ENCODE measurements at regions not wholly inside any gene's neighbourhood (a gene's known extent, or its start where the extent isn't known, plus 50 kb on each side); places are given as distances from the start of the nearest gene placed in this dataset.
"Not testable (repeated sequence)": the region's sequence is repeated elsewhere in the genome, so short reads cannot be mapped to it uniquely, and the experiment has no call there.

DNA sequence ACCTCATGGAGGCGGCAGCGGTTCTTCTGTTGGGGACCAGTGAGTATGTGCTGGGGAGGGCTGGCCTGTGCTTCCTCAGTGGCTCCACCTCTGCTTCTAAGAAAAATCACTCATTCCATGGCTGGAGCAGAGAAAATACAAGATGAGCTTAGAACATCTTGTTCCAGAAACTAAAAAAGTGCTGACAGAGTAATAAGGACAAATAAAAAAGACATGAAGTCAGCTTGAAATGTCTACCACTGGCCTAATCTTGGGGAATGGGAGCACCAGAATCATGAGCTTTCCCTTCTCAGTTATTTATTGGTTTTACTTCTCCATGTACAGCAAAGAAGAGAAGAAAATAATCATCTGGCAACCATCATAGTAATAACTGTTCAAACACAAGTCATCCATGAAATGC, 81.1 kb upstream of the TEKT4 start:
- TF ChIP-seq, protein P1, sequence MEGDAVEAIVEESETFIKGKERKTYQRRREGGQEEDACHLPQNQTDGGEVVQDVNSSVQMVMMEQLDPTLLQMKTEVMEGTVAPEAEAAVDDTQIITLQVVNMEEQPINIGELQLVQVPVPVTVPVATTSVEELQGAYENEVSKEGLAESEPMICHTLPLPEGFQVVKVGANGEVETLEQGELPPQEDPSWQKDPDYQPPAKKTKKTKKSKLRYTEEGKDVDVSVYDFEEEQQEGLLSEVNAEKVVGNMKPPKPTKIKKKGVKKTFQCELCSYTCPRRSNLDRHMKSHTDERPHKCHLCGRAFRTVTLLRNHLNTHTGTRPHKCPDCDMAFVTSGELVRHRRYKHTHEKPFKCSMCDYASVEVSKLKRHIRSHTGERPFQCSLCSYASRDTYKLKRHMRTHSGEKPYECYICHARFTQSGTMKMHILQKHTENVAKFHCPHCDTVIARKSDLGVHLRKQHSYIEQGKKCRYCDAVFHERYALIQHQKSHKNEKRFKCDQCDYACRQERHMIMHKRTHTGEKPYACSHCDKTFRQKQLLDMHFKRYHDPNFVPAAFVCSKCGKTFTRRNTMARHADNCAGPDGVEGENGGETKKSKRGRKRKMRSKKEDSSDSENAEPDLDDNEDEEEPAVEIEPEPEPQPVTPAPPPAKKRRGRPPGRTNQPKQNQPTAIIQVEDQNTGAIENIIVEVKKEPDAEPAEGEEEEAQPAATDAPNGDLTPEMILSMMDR (IDR thresholded peaks at IDR 0.05): not testable (repeated sequence)
- TF ChIP-seq, protein P2, sequence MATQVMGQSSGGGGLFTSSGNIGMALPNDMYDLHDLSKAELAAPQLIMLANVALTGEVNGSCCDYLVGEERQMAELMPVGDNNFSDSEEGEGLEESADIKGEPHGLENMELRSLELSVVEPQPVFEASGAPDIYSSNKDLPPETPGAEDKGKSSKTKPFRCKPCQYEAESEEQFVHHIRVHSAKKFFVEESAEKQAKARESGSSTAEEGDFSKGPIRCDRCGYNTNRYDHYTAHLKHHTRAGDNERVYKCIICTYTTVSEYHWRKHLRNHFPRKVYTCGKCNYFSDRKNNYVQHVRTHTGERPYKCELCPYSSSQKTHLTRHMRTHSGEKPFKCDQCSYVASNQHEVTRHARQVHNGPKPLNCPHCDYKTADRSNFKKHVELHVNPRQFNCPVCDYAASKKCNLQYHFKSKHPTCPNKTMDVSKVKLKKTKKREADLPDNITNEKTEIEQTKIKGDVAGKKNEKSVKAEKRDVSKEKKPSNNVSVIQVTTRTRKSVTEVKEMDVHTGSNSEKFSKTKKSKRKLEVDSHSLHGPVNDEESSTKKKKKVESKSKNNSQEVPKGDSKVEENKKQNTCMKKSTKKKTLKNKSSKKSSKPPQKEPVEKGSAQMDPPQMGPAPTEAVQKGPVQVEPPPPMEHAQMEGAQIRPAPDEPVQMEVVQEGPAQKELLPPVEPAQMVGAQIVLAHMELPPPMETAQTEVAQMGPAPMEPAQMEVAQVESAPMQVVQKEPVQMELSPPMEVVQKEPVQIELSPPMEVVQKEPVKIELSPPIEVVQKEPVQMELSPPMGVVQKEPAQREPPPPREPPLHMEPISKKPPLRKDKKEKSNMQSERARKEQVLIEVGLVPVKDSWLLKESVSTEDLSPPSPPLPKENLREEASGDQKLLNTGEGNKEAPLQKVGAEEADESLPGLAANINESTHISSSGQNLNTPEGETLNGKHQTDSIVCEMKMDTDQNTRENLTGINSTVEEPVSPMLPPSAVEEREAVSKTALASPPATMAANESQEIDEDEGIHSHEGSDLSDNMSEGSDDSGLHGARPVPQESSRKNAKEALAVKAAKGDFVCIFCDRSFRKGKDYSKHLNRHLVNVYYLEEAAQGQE (IDR thresholded peaks at IDR 0.05; ENCODE audit: insufficient read depth in 1 of 2, low read depth in 2 of 2, low read length in 1 of 2): not testable (repeated sequence)
- TF ChIP-seq SIN3A (IDR thresholded peaks at IDR 0.05; ENCODE audit: borderline replicate concordance, insufficient read depth, low read depth, low read length): not testable (repeated sequence)

All from Panc1 (cell line).